NB4 (cell line): ENCODE measurements at regions not wholly inside any gene's neighbourhood (a gene's known extent, or its start where the extent isn't known, plus 50 kb on each side); places are given as distances from the start of the nearest gene placed in this dataset.

Experiments
- MYC ChIP-seq: IDR thresholded peaks from 2 replicates; pipeline ENCODE4 v1.6.1; 2011; ENCODE audit warnings: low read depth, low read length
- POLR2A ChIP-seq: IDR thresholded peaks from 2 replicates; pipeline ENCODE4 v1.6.1; 2011; ENCODE audit warnings: mild to moderate bottlenecking; ENCODE audit not compliant: insufficient read length; ENCODE audit errors: extremely low read depth
- TF ChIP-seq, protein P1 (sequence below): IDR thresholded peaks from one replicate; pipeline ENCODE4 v1.5.1; 2012; ENCODE audit warnings: low read depth, low read length

- TF ChIP-seq MYC (no peak), POLR2A (no peak)
- TF ChIP-seq, protein P1, sequence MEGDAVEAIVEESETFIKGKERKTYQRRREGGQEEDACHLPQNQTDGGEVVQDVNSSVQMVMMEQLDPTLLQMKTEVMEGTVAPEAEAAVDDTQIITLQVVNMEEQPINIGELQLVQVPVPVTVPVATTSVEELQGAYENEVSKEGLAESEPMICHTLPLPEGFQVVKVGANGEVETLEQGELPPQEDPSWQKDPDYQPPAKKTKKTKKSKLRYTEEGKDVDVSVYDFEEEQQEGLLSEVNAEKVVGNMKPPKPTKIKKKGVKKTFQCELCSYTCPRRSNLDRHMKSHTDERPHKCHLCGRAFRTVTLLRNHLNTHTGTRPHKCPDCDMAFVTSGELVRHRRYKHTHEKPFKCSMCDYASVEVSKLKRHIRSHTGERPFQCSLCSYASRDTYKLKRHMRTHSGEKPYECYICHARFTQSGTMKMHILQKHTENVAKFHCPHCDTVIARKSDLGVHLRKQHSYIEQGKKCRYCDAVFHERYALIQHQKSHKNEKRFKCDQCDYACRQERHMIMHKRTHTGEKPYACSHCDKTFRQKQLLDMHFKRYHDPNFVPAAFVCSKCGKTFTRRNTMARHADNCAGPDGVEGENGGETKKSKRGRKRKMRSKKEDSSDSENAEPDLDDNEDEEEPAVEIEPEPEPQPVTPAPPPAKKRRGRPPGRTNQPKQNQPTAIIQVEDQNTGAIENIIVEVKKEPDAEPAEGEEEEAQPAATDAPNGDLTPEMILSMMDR: no peak
Measured at GRCh38 chr3:30082652-30083051, 523.7 kb upstream of the TGFBR2 start.
